SK-N-SH (cell line): ENCODE measurements at regions not wholly inside any gene's neighbourhood (a gene's known extent, or its start where the extent isn't known, plus 50 kb on each side); places are given as distances from the start of the nearest gene placed in this dataset.

Experiments
- ELF1 ChIP-seq: IDR thresholded peaks from 2 replicates; pipeline ENCODE4 v1.4.0; 2012
- GABPA ChIP-seq: IDR thresholded peaks from 2 replicates; pipeline ENCODE4 v1.4.0; 2012; ENCODE audit warnings: low read depth, mild to moderate bottlenecking
- JUND ChIP-seq: IDR thresholded peaks from 2 replicates; pipeline ENCODE4 v1.4.0; 2012
- NFIC ChIP-seq: IDR thresholded peaks from 2 replicates; pipeline ENCODE4 v1.4.0; 2012; ENCODE audit warnings: borderline replicate concordance
- RAD21 ChIP-seq: IDR thresholded peaks from 2 replicates; pipeline ENCODE4 v1.6.1; 2012; ENCODE audit warnings: mild to moderate bottlenecking, low read length
- RFX5 ChIP-seq: IDR thresholded peaks from 2 replicates; pipeline ENCODE4 v1.6.1; 2012; ENCODE audit warnings: mild to moderate bottlenecking, improper control_type of control experiment, low read length
- TAF1 ChIP-seq: IDR thresholded peaks from 2 replicates; pipeline ENCODE4 v1.6.1; 2012; ENCODE audit warnings: low read depth, mild to moderate bottlenecking, low read length, moderate library complexity, borderline replicate concordance
- TEAD4 ChIP-seq: IDR thresholded peaks from 2 replicates; pipeline ENCODE4 v1.4.0; 2012; ENCODE audit warnings: mild to moderate bottlenecking, borderline replicate concordance; ENCODE audit not compliant: insufficient read depth
- TF ChIP-seq, protein P1 (sequence below): fragments of 200-600 bp; sonication (generic); IDR thresholded peaks from 2 replicates; pipeline ENCODE4 v1.6.1; 2017; ENCODE audit warnings: antibody characterized with exemption, mild to moderate bottlenecking, moderate library complexity
- TF ChIP-seq, protein P2 (sequence below): IDR thresholded peaks from 2 replicates; pipeline ENCODE4 v1.4.0; 2012; ENCODE audit warnings: low read depth, borderline replicate concordance
- TF ChIP-seq, protein P3 (sequence below): IDR thresholded peaks from 2 replicates; pipeline ENCODE4; 2012

DNA sequence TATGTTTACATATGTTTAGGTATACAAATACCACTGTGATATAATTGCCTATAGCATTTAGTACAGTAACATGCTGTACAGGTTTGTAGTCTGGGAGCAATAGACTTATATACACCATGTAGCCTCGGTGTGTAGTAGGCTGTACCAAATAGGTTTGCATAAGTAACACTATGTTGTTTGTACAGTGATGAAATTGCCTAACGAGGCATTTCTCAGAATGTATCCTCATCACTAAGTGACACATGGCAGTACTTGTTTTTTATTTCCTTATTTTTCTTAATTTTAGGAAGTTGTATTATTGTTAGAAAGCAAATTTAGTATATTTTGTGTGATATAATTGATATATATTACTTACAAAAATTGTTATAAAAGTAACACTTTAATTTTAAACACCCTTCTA is 840.9 kb downstream of the LTN1 start:
- TF ChIP-seq, protein P1, sequence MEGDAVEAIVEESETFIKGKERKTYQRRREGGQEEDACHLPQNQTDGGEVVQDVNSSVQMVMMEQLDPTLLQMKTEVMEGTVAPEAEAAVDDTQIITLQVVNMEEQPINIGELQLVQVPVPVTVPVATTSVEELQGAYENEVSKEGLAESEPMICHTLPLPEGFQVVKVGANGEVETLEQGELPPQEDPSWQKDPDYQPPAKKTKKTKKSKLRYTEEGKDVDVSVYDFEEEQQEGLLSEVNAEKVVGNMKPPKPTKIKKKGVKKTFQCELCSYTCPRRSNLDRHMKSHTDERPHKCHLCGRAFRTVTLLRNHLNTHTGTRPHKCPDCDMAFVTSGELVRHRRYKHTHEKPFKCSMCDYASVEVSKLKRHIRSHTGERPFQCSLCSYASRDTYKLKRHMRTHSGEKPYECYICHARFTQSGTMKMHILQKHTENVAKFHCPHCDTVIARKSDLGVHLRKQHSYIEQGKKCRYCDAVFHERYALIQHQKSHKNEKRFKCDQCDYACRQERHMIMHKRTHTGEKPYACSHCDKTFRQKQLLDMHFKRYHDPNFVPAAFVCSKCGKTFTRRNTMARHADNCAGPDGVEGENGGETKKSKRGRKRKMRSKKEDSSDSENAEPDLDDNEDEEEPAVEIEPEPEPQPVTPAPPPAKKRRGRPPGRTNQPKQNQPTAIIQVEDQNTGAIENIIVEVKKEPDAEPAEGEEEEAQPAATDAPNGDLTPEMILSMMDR: no peak
- TF ChIP-seq TAF1 (no peak), NFIC (no peak), ELF1 (no peak), RFX5 (no peak), RAD21 (no peak), GABPA (no peak), TEAD4 (no peak), JUND (no peak)
- TF ChIP-seq, protein P2, sequence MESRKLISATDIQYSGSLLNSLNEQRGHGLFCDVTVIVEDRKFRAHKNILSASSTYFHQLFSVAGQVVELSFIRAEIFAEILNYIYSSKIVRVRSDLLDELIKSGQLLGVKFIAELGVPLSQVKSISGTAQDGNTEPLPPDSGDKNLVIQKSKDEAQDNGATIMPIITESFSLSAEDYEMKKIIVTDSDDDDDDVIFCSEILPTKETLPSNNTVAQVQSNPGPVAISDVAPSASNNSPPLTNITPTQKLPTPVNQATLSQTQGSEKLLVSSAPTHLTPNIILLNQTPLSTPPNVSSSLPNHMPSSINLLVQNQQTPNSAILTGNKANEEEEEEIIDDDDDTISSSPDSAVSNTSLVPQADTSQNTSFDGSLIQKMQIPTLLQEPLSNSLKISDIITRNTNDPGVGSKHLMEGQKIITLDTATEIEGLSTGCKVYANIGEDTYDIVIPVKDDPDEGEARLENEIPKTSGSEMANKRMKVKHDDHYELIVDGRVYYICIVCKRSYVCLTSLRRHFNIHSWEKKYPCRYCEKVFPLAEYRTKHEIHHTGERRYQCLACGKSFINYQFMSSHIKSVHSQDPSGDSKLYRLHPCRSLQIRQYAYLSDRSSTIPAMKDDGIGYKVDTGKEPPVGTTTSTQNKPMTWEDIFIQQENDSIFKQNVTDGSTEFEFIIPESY: no peak
- TF ChIP-seq, protein P3, sequence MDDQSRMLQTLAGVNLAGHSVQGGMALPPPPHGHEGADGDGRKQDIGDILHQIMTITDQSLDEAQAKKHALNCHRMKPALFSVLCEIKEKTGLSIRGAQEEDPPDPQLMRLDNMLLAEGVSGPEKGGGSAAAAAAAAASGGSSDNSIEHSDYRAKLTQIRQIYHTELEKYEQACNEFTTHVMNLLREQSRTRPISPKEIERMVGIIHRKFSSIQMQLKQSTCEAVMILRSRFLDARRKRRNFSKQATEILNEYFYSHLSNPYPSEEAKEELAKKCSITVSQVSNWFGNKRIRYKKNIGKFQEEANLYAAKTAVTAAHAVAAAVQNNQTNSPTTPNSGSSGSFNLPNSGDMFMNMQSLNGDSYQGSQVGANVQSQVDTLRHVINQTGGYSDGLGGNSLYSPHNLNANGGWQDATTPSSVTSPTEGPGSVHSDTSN: no peak
